Upper lobe of left lung (tissue), 6 donors: ENCODE measurements at regions not wholly inside any gene's neighbourhood (a gene's known extent, or its start where the extent isn't known, plus 50 kb on each side); places are given as distances from the start of the nearest gene placed in this dataset.

Source experiments
- ATAC-seq, 2 donors: fragments of 200-7000 bp; cut with Tn5 transposase; one replicate each; pipeline ENCODE4 v1.9.1; 2022; ENCODE audit warnings: mild to moderate bottlenecking in 2 of 2, moderate library complexity in 2 of 2; ENCODE audit not compliant: low FRiP score in 2 of 2
- DNase-seq, 2 donors: peaks; one replicate each; pipeline ENCODE4 v3.0.0-alpha.2; 2019 to 2020
- H3K27ac ChIP-seq, 4 donors: fragments of 200-600 bp; sonication (generic); one replicate each; pipeline ENCODE4 v1.5.1; 2016 to 2019
- H3K27me3 ChIP-seq, 4 donors: fragments of 200-600 bp; sonication (generic); one replicate each; pipeline ENCODE4 v1.5.1; 2017 to 2019
- H3K36me3 ChIP-seq, 4 donors: fragments of 200-600 bp; sonication (generic); one replicate each; pipeline ENCODE4 v1.5.1; 2016 to 2019
- H3K4me1 ChIP-seq, 4 donors: fragments of 200-600 bp; sonication (generic); one replicate each; pipeline ENCODE4 v1.5.1; 2018 to 2019
- H3K4me3 ChIP-seq, 4 donors: fragments of 200-600 bp; sonication (generic); one replicate each; pipeline ENCODE4 v1.5.1; 2017 to 2019; ENCODE audit warnings: mild to moderate bottlenecking in 2 of 4, moderate library complexity in 1 of 4
- H3K9me3 ChIP-seq, 4 donors: fragments of 200-600 bp; sonication (generic); one replicate each; pipeline ENCODE4 v1.5.1; 2018 to 2019
- CTCF ChIP-seq, 6 experiments: fragments of 450-650 bp in 4 of 6; fragments of 200-600 bp in 2 of 6; sonication (generic) in 2 of 6; IDR thresholded peaks; one replicate each; pipeline ENCODE4 v1.5.1; 2016 to 2019; ENCODE audit warnings: antibody characterized with exemption in 6 of 6
- EP300 ChIP-seq, 4 donors: sonication (generic); formaldehyde crosslinking; IDR thresholded peaks; one replicate each; pipeline ENCODE4 v1.5.1; 2017; ENCODE audit warnings: antibody characterized with exemption in 4 of 4, control low read depth in 2 of 4
- POLR2A ChIP-seq, 4 donors: fragments of 450-650 bp; IDR thresholded peaks; one replicate each; pipeline ENCODE4 v1.5.1; 2016 to 2017; ENCODE audit warnings: antibody characterized with exemption in 4 of 4, mild to moderate bottlenecking in 2 of 4
- POLR2AphosphoS5 ChIP-seq, 2 donors: sonication (generic); formaldehyde crosslinking; IDR thresholded peaks; one replicate each; pipeline ENCODE4 v1.5.1; 2017; ENCODE audit warnings: antibody characterized with exemption in 2 of 2
- WGBS, 2 donors: methylation state at CpG; one replicate each; pipeline ENCODE4 v1.1.5; 2017 to 2018; 5-methylcytosine and 5-hydroxymethylcytosine counted together
- donor health status: DM: no; HTN: no; CAD: no; lungs with moderate emphysema.
- donor health status: DM: no; HTN: yes; CAD: no; lungs with severe emphysema.

- Histone ChIP-seq H3K27me3 (no peaks in the 10 kb centered on the region), H3K36me3 (no peaks in the 10 kb centered on the region), H3K9me3 (no peaks in the 10 kb centered on the region), H3K4me1 (no peaks in the 10 kb centered on the region), H3K4me3 (no peak overlapping the region), H3K27ac (no peak overlapping the region)
- ATAC-seq (no peak), DNase-seq (no peak)
- WGBS, 2 donors = 94 to 98% methylated on average over 2 of the region's 2 CpGs
- no peak for TF ChIP-seq POLR2AphosphoS5 (IDR thresholded peaks at IDR 0.05)
- no peak for TF ChIP-seq CTCF (IDR thresholded peaks at IDR 0.05)
- TF ChIP-seq EP300 (IDR thresholded peaks at IDR 0.05) = no peak
- no peak for TF ChIP-seq POLR2A (IDR thresholded peaks at IDR 0.05)
These were observed 53.1 kb upstream of the CFAP161 start for GRCh38 chr15:81080996-81081395.

- no peak overlapping the region for H3K27ac ChIP-seq
- TF ChIP-seq POLR2A (IDR thresholded peaks at IDR 0.05) = no peak
- TF ChIP-seq POLR2AphosphoS5 (IDR thresholded peaks at IDR 0.05) = no peak
- no peak for DNase-seq
- no peak for ATAC-seq
- H3K27me3 ChIP-seq = no peaks in the 10 kb centered on the region
- H3K4me3 ChIP-seq = no peak overlapping the region
- WGBS, 2 donors = 92 to 96% methylated on average over 3 of the region's 3 CpGs
- H3K36me3 ChIP-seq = no peaks in the 10 kb centered on the region
- H3K9me3 ChIP-seq = no peaks in the 10 kb centered on the region
- no peaks in the 10 kb centered on the region for H3K4me1 ChIP-seq
These were observed 50.9 kb upstream of the CFAP161 start for GRCh38 chr15:81083201-81083600.
